Astrocyte (in vitro differentiated cells and primary cell): ENCODE measurements at regions not wholly inside any gene's neighbourhood (a gene's known extent, or its start where the extent isn't known, plus 50 kb on each side); places are given as distances from the start of the nearest gene placed in this dataset.
A peak's percentile ranks its signal among the peaks of the same experiment; 100 is the strongest.

Experiments used
- DNase-seq: peaks from one replicate; pipeline ENCODE4 v3.0.0-alpha.2; 2010; ENCODE audit warnings: low read depth
- FAIRE-seq: peaks from 2 replicates; lab custom pipeline; 2011; peaks lifted over from hg19 to GRCh38; lab: Jason Lieb, UNC
- H2AFZ ChIP-seq: 2 replicates; pipeline ENCODE4 v1.6.0; 2012; ENCODE audit warnings: low read depth, low read length, inconsistent platforms
- H3K27ac ChIP-seq: 2 replicates; pipeline ENCODE4 v1.5.1; 2011; ENCODE audit warnings: low read depth, low read length, inconsistent platforms
- H3K27me3 ChIP-seq: 2 replicates; pipeline ENCODE4 v1.6.0; 2011; ENCODE audit warnings: low read length, inconsistent platforms; ENCODE audit not compliant: insufficient read depth
- H3K36me3 ChIP-seq: 2 replicates; pipeline ENCODE4 v1.5.1; 2011; ENCODE audit warnings: low read length, inconsistent platforms; ENCODE audit not compliant: insufficient read depth
- H3K4me1 ChIP-seq: 2 replicates; pipeline ENCODE4 v1.5.1; 2011; ENCODE audit warnings: low read length, inconsistent platforms; ENCODE audit not compliant: insufficient read depth
- H3K4me2 ChIP-seq: 2 replicates; pipeline ENCODE4 v1.6.0; 2012; ENCODE audit warnings: low read length, inconsistent platforms
- H3K4me3 ChIP-seq: 2 replicates; pipeline ENCODE4 v1.5.1; 2011; ENCODE audit warnings: low read depth, mild to moderate bottlenecking, low read length, inconsistent platforms; ENCODE audit not compliant: insufficient read depth
- H3K79me2 ChIP-seq: 2 replicates; pipeline ENCODE4 v1.6.0; 2012; ENCODE audit warnings: mild to moderate bottlenecking, low read length, inconsistent platforms; ENCODE audit not compliant: insufficient read depth
- H3K9ac ChIP-seq: 2 replicates; pipeline ENCODE4 v1.6.0; 2012; ENCODE audit warnings: mild to moderate bottlenecking, low read length, inconsistent platforms
- H3K9me3 ChIP-seq: 2 replicates; pipeline ENCODE4 v1.5.1; 2012; ENCODE audit warnings: low read depth, mild to moderate bottlenecking, low read length, inconsistent platforms; ENCODE audit not compliant: insufficient read depth
- H4K20me1 ChIP-seq: 2 replicates; pipeline ENCODE4 v1.6.0; 2012; ENCODE audit warnings: low read length, inconsistent platforms; ENCODE audit not compliant: insufficient read depth
- H3K27ac Mint-ChIP-seq: one replicate; pipeline ENCODE4 v1.8.0; 2021; ENCODE audit warnings: mild to moderate bottlenecking, mixed read lengths; ENCODE audit not compliant: unreplicated experiment
- H3K27me3 Mint-ChIP-seq: one replicate; pipeline ENCODE4 v1.8.0; 2021; ENCODE audit warnings: low read depth, mixed read lengths; ENCODE audit not compliant: unreplicated experiment
- H3K36me3 Mint-ChIP-seq: one replicate; pipeline ENCODE4 v1.8.0; 2021; ENCODE audit warnings: low read depth, mixed read lengths; ENCODE audit not compliant: unreplicated experiment
- H3K4me1 Mint-ChIP-seq: one replicate; pipeline ENCODE4 v1.8.0; 2021; ENCODE audit warnings: low read depth, mixed read lengths; ENCODE audit not compliant: unreplicated experiment
- H3K4me3 Mint-ChIP-seq: one replicate; pipeline ENCODE4 v1.8.0; 2021; ENCODE audit warnings: mild to moderate bottlenecking, moderate library complexity, mixed read lengths; ENCODE audit not compliant: unreplicated experiment
- H3K9me3 Mint-ChIP-seq: one replicate; pipeline ENCODE4 v1.8.0; 2021; ENCODE audit warnings: mild to moderate bottlenecking, mixed read lengths; ENCODE audit not compliant: unreplicated experiment
- EZH2 ChIP-seq: IDR thresholded peaks from 2 replicates; pipeline ENCODE4 v1.6.1; 2012; ENCODE audit warnings: mild to moderate bottlenecking, low read length, inconsistent platforms; ENCODE audit not compliant: insufficient read depth
- TF ChIP-seq, protein P1 (sequence below): IDR thresholded peaks from 2 replicates; pipeline ENCODE4 v1.5.1; 2011; ENCODE audit warnings: low read depth, mild to moderate bottlenecking, inconsistent platforms, low read length, moderate library complexity; ENCODE audit not compliant: insufficient read depth

DNA sequence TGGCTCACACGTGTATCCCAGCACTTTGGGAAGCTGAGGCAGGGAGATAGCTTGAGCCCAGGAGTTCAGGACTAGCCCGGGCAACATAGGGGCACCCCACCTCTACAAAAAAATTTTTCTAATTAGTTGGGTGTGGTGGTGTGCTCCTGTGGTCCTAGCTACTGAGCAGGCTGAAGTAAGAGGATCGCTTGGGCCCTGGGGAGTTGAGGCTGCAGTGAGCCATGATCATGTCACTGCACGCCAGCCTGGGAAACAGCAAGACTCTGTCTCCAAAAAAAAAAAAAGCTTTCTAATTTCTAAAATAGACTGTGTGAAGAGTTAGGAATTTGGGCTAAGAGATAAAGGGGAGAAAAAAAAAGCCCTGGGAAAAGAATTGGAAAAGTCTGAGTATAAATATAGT lies 51.9 kb upstream of the NAB1 start:
- no peak overlapping the region for H2AFZ ChIP-seq
- no peaks in the 10 kb centered on the region for H3K27me3 ChIP-seq
- H3K36me3 ChIP-seq: no peaks in the 10 kb centered on the region
- H3K9me3 Mint-ChIP-seq: no peaks in the 10 kb centered on the region
- no peak for FAIRE-seq
- H3K4me1 ChIP-seq: peaks cover 4% of the 10 kb centered on the region
- H3K79me2 ChIP-seq: no peaks in the 10 kb centered on the region
- H3K4me3 ChIP-seq: no peak overlapping the region
- H3K27ac Mint-ChIP-seq: no peak overlapping the region
- TF ChIP-seq, protein P1, sequence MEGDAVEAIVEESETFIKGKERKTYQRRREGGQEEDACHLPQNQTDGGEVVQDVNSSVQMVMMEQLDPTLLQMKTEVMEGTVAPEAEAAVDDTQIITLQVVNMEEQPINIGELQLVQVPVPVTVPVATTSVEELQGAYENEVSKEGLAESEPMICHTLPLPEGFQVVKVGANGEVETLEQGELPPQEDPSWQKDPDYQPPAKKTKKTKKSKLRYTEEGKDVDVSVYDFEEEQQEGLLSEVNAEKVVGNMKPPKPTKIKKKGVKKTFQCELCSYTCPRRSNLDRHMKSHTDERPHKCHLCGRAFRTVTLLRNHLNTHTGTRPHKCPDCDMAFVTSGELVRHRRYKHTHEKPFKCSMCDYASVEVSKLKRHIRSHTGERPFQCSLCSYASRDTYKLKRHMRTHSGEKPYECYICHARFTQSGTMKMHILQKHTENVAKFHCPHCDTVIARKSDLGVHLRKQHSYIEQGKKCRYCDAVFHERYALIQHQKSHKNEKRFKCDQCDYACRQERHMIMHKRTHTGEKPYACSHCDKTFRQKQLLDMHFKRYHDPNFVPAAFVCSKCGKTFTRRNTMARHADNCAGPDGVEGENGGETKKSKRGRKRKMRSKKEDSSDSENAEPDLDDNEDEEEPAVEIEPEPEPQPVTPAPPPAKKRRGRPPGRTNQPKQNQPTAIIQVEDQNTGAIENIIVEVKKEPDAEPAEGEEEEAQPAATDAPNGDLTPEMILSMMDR: no peak
- no peak for TF ChIP-seq EZH2
- no peak for DNase-seq
- no peak overlapping the region for H3K27ac ChIP-seq
- H4K20me1 ChIP-seq: no peaks in the 10 kb centered on the region
- no peak overlapping the region for H3K4me3 Mint-ChIP-seq
- no peaks in the 10 kb centered on the region for H3K36me3 Mint-ChIP-seq
- H3K4me2 ChIP-seq: no peak overlapping the region
- no peak overlapping the region for H3K9ac ChIP-seq
- no peaks in the 10 kb centered on the region for H3K9me3 ChIP-seq
- no peaks in the 10 kb centered on the region for H3K4me1 Mint-ChIP-seq
- peaks cover 3% of the 10 kb centered on the region for H3K27me3 Mint-ChIP-seq

DNA sequence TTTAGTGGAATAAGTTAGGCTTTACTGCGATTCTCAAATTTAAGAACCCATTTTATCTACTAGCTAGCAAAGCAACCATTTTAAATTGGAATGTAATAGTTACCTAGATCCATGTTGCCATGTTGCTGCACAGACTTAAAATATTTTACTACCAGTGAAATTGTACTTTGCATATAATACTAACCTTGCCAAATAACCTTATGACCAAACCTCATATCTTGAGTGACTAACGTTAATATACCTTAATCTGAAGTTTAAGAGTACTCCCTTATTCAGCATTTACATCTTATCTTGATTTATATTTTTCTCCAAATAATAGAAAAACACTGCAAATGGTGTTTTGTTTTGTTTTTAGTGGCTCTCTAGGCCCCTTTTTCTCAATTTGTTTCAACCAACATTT lies 50.3 kb upstream of the NAB1 start:
- Histone ChIP-seq H3K4me3 (no peak overlapping the region), H3K4me1 (no peaks in the 10 kb centered on the region), H3K9me3 (no peaks in the 10 kb centered on the region), H3K36me3 (no peaks in the 10 kb centered on the region), H3K4me2 (no peak overlapping the region), H2AFZ (no peak overlapping the region), H3K9ac (no peak overlapping the region), H3K79me2 (no peaks in the 10 kb centered on the region), H3K27me3 (no peaks in the 10 kb centered on the region), H4K20me1 (no peaks in the 10 kb centered on the region), H3K27ac (no peak overlapping the region)
- Mint-ChIP-seq H3K27ac (no peak overlapping the region), H3K27me3 (no peaks in the 10 kb centered on the region), H3K36me3 (no peaks in the 10 kb centered on the region), H3K9me3 (peaks cover 2% of the 10 kb centered on the region), H3K4me3 (no peak overlapping the region), H3K4me1 (no peaks in the 10 kb centered on the region)
- TF ChIP-seq, protein P1: no peak
- TF ChIP-seq EZH2: no peak
- DNase-seq: no peak
- FAIRE-seq: no peak

DNA sequence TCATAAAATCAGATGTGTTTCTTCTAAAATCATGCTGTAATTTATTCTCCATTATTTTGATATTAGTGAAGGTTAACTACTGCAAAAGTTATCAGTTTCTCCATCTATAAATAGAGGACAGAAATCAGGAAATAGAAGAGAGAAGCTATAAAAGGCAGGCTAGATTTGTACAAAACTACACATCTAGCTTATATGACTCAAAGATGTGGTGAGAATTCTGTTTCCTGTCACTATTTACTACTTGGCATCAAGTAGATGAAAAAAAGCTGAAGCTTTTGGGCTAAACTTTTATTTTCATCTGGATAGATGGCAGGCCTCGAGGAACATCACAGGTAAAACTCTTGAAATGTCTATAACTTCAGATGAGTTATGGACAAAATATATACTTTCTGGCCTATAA lies 49.8 kb upstream of the NAB1 start:
- Mint-ChIP-seq H3K36me3 (no peaks in the 10 kb centered on the region), H3K27ac (no peak overlapping the region), H3K4me1 (no peaks in the 10 kb centered on the region), H3K4me3 (no peak overlapping the region), H3K27me3 (no peaks in the 10 kb centered on the region), H3K9me3 (peaks cover 2% of the 10 kb centered on the region)
- H3K9me3 ChIP-seq: no peaks in the 10 kb centered on the region
- no peaks in the 10 kb centered on the region for H4K20me1 ChIP-seq
- no peaks in the 10 kb centered on the region for H3K36me3 ChIP-seq
- TF ChIP-seq, protein P1: no peak
- TF ChIP-seq EZH2: no peak
- FAIRE-seq: no peak
- no peak overlapping the region for H3K4me2 ChIP-seq
- no peaks in the 10 kb centered on the region for H3K4me1 ChIP-seq
- H2AFZ ChIP-seq: no peak overlapping the region
- no peaks in the 10 kb centered on the region for H3K27me3 ChIP-seq
- peak; percentile 23 for DNase-seq
- no peak overlapping the region for H3K4me3 ChIP-seq
- no peak overlapping the region for H3K27ac ChIP-seq
- H3K79me2 ChIP-seq: no peaks in the 10 kb centered on the region
- H3K9ac ChIP-seq: no peak overlapping the region
